ENCODE measurements at regions not wholly inside any gene's neighbourhood (a gene's known extent, or its start where the extent isn't known, plus 50 kb on each side); places are given as distances from the start of the nearest gene placed in this dataset.

- DNase-seq = peak; percentile 95
Measured at GRCh38 chr6:40714576-40715564, 127.7 kb upstream of the LRFN2 start.

GRCh38 chr6:40714143-40714542, 127.0 kb upstream of the LRFN2 start:
- DNase-seq = no peak

- DNase-seq = no peak
Measured at GRCh38 chr6:40713002-40713719, 126.0 kb upstream of the LRFN2 start.

- DNase-seq = peak; percentile 54
Measured at GRCh38 chr6:40710626-40711330, 123.6 kb upstream of the LRFN2 start.

GRCh38 chr6:40708049-40708448, 120.9 kb upstream of the LRFN2 start:
- DNase-seq = no peak

GRCh38 chr6:40706178-40706577, 119.0 kb upstream of the LRFN2 start:
- no peak for DNase-seq

- DNase-seq = no peak
Measured at GRCh38 chr6:40705354-40705753, 118.2 kb upstream of the LRFN2 start.

- no peak for DNase-seq
Measured at GRCh38 chr6:40701352-40702007, 114.3 kb upstream of the LRFN2 start.

- DNase-seq = no peak
Measured at GRCh38 chr6:40700006-40700580, 112.9 kb upstream of the LRFN2 start.

GRCh38 chr6:40695750-40696415, 108.7 kb upstream of the LRFN2 start:
- DNase-seq = peak; percentile 87

GRCh38 chr6:40695114-40695513, 108.0 kb upstream of the LRFN2 start:
- DNase-seq = no peak

GRCh38 chr6:40693768-40694167, 106.6 kb upstream of the LRFN2 start:
- no peak for DNase-seq

- DNase-seq = no peak
Measured at GRCh38 chr6:40692337-40692736, 105.2 kb upstream of the LRFN2 start.

GRCh38 chr6:40689185-40689584, 102.0 kb upstream of the LRFN2 start:
- DNase-seq = no peak

GRCh38 chr6:40688214-40688761, 101.1 kb upstream of the LRFN2 start:
- peak; percentile 92 for DNase-seq

- no peak for DNase-seq
Measured at GRCh38 chr6:40685862-40686261, 98.7 kb upstream of the LRFN2 start.

GRCh38 chr6:40681622-40682021, 94.5 kb upstream of the LRFN2 start:
- DNase-seq = no peak

GRCh38 chr6:40678941-40679340, 91.8 kb upstream of the LRFN2 start:
- no peak for DNase-seq

GRCh38 chr6:40674170-40674569, 87.0 kb upstream of the LRFN2 start:
- DNase-seq = peak; percentile 74

- DNase-seq = no peak
Measured at GRCh38 chr6:40672087-40672486, 84.9 kb upstream of the LRFN2 start.

- peak; percentile 93 for DNase-seq
Measured at GRCh38 chr6:40671694-40672050, 84.5 kb upstream of the LRFN2 start.
